ENCODE measurements at regions not wholly inside any gene's neighbourhood (a gene's known extent, or its start where the extent isn't known, plus 50 kb on each side); places are given as distances from the start of the nearest gene placed in this dataset.

GRCh38 chr5:149429839-149430721, 51.0 kb upstream of the IL17B start:
- Mint-ChIP-seq H3K4me3 (ENCODE audit: low read depth, unreplicated experiment) (no peak overlapping the region), H3K36me3 (ENCODE audit: insufficient read depth, unreplicated experiment) (no peaks in the 10 kb centered on the region), H3K27me3 (ENCODE audit: unreplicated experiment) (no peaks in the 10 kb centered on the region), H3K9me3 (ENCODE audit: low read depth, unreplicated experiment) (no peaks in the 10 kb centered on the region), H3K27ac (ENCODE audit: unreplicated experiment) (no peak overlapping the region), H3K4me1 (ENCODE audit: low read depth, unreplicated experiment) (peaks cover 13% of the 10 kb centered on the region)
- BruUV-seq (replicated peaks): no TSS peak
- no peak for DNase-seq
- CTCF ChIA-PET: no interaction called here
- intact Hi-C loops (cut with micrococcal nuclease; ENCODE audit: unreplicated experiment): loop anchor here (2.0 kb wide), 1 partner anchor 113 kb away; no protein-coding TSS in a partner anchor
- TF ChIP-seq, protein P1, sequence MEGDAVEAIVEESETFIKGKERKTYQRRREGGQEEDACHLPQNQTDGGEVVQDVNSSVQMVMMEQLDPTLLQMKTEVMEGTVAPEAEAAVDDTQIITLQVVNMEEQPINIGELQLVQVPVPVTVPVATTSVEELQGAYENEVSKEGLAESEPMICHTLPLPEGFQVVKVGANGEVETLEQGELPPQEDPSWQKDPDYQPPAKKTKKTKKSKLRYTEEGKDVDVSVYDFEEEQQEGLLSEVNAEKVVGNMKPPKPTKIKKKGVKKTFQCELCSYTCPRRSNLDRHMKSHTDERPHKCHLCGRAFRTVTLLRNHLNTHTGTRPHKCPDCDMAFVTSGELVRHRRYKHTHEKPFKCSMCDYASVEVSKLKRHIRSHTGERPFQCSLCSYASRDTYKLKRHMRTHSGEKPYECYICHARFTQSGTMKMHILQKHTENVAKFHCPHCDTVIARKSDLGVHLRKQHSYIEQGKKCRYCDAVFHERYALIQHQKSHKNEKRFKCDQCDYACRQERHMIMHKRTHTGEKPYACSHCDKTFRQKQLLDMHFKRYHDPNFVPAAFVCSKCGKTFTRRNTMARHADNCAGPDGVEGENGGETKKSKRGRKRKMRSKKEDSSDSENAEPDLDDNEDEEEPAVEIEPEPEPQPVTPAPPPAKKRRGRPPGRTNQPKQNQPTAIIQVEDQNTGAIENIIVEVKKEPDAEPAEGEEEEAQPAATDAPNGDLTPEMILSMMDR (IDR thresholded peaks at IDR 0.05; ENCODE audit: unreplicated experiment): no peak

Small RNA genes in the stretch of these regions (microRNA-seq; reads per million reads assigned to microRNA genes)
- 3.5 reads per million, percentile 4 among the genes with 10 or more reads in this experiment for gene MIR145
